ENCODE measurements at regions not wholly inside any gene's neighbourhood (a gene's known extent, or its start where the extent isn't known, plus 50 kb on each side); places are given as distances from the start of the nearest gene placed in this dataset.
A peak's percentile ranks its signal among the peaks of the same experiment; 100 is the strongest.
"Not testable (repeated sequence)": the region's sequence is repeated elsewhere in the genome, so short reads cannot be mapped to it uniquely, and the experiment has no call there.

DNA sequence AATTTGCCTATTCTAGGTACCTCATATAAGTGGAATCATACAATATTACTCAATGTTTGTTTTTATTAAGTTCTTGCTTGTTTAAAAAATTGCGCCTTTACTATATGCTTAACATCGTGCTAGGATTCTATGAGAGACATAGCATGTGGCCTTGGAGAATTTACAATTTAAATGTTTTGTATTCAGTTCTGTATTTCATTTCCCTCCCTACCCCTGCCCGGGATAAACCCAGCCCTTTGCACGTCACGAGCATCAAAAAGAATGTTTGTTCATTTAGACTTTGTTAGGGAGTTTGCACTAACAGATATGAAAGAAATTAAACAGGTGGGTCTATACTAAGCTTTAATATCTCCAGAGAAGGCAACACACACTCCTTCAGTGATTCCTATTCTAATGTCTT, 75.7 kb downstream of the C18orf54 start:
- no peak for DNase-seq (ENCODE audit: low spot score)

DNA sequence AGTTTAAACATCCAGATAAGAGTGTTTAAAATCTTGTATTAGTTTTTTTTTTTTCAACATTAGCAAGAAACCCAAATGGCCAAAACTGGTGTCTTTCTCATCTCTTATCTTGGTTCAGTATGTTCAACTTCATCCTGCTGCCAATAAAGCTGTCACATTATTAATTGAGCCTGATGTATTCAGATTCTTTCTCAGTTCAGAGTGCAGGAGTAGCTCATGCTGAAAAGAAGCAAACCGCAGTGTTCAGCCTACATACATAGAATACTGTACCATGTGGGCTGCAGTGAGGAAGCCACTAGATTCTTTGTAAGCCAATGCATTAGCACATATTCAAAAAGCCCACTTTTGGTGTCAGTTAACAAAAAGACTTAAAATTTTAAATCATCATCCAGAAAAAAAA, 76.2 kb downstream of the C18orf54 start:
- no peak for DNase-seq (ENCODE audit: low spot score)

DNA sequence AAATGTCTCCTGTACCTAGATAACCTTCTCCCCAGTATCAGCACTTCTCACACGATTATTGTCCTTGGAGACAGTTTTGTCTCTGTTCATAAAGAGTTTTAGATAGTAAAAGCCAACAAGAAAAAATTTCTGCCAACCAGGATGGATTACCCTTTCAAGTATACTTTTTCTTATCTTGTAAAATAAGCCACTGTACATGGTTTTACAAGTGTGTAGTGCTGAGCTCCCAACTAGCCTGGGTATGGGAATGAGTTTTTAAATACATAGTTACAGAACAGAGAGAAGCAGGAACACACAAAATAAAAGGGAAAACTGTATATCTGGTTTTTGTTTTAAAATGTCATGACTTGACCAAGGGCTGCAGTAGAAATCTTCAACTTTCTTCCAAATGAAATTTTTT, 76.7 kb downstream of the C18orf54 start:
- DNase-seq (ENCODE audit: low spot score): no peak

DNA sequence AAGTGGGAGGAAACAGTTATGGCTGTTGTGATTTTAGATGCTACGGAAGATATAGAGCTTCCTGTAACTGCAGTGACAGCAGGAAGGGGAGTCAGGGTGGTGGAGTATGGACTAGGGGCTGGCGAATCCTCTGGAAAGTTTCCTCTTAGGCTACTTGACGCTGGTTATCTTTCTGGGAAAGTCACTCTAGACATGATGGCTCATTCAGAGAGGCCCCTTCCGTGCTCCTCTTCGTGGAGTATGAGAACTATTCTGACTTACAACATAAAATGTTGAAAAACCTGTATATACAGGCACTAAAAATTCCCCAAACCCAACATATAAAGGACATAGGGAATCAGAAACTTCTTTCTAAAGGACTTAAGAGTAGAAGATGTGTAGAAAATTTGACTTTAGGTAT, 78.8 kb downstream of the C18orf54 start:
- no peak for DNase-seq (ENCODE audit: low spot score)

DNA sequence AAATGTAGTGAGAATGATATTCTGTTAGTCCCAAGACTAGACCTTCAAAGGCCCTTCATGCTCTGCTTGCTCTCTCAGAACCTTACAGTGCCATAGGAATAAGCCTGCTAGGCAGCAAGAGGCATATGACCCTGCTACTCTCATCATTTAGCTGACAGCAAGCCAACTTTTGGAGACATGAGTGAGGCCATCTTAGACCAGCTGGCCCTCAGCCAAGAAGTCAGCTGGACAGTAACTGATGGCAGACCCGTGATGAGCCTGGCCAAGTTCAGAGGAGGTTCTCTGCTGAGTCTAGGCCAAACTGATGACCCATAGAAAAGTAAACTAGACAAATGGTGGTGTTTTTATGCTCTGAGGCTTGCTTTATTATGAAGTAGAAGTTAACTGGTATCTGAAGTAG, 82.6 kb downstream of the C18orf54 start:
- no peak for DNase-seq (ENCODE audit: low spot score)

DNA sequence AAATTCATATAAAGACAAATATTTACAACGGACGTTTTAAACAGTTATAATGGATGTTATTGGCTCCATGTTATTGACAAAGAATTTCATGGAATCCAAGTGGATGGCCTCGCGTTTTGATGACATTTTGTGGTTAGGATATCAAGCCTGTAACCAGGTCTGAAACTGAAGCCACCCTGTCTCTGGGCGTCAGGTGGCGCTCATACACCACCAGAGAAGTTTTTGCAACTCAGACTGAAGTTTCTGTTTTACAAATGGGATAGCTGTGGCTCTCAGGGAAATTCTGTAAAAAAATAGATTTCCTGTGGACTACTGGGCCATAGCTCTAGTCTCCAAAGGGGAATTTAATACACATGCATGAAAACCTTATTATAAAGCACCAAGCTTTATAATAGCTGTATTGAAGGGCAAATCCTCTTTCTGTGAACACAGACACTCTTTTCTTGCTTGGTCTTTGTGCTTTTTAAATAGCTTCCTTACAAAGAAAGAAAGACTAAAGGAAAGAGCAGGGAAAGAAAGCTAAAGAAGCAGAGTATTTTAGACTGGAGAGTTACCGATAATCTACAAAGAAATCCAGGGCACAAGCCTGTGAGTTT, 86.7 kb downstream of the C18orf54 start:
- peak; percentile 87 for DNase-seq (ENCODE audit: low spot score)

DNA sequence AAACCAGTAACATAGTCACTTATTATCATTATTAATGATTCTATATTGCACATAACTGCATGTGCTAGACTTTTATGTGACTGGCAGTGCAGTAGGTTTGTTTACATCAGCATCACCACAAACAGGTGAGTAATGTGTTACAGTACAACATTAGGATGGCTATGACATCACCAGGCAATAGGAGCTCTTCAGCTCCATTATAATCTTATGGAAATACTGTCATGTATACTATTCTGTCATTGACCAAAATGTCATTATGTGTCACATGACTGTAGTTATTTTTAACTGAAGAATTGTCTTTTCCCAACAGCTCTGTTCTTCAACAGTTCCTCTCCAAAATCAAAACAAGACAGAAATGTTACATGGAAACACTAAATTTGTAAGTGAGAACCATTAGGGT, 96.3 kb downstream of the C18orf54 start:
- DNase-seq (ENCODE audit: low spot score): no peak

DNA sequence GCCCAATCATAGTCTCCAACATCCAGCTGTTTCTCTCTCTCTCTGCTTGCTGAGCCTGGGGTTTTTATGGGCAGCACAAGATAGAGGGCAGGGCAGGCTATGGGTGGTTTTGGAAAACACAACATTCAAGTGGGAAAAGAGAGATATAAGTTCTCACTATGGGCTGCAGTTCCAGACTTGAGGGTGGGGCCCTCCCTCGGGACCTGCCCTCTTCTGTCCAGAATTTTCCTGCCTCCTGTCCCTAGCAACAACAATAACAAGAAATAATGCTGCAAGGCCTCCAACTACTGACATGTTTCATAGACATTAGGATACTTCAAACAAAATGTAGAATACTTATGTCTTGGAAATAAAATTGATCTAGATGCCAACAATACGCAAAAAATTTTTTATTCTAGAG, 107.8 kb downstream of the C18orf54 start:
- DNase-seq (ENCODE audit: low spot score): no peak

DNA sequence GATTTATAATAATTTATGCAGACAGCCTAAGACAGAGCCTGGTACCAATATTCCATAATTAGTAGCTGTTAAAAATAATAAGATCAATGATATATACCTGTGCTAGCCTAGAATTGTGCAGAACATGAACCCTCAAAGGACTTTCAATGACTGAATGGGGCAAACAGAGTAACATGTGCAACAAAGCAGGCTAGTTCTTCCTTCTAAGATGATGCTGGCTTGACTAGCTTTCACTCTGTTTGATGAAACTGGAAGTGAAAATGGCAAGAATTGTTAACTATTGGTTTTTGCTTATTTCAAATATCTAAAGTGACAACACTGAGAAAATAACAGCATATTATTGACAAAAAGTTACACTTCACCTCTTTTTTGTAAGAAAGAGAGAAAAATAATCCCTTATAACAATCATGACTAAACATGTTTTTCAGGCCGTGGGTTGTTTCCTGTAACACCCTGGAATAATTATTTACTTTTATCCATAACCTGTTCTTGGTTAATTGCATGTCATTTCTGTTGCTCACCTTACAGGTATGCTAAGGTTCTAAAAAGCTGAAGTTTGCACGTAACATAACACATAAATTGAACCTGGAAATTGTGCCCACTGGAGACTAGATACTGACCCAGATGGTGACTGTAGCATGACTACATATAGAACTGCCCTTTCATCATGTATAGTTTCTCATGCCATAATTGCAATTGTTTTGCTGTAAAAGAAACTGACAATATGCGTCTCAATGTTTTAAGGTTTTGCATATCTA, 108.7 kb downstream of the C18orf54 start:
- no peak for DNase-seq (ENCODE audit: low spot score)

DNA sequence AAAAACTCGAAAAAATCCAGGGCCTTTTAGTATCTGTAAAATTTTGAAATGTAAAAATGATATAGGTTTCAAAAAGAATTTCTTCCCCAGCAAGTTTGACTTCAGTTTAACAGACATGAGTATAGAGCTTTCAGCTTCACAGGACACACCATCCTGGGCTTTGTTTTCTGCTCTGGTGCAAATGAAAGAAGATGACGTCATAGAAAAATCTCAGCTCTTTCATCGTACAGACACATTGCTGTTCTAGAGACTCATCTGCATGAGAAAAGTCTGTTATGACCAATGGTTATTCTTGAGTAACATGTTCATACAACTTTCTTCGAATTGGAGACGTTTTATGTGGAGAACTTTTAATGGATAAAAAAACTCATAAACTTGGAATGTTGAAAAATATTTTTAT, 111.7 kb upstream of the DYNAP start:
- DNase-seq (ENCODE audit: low spot score): no peak

DNA sequence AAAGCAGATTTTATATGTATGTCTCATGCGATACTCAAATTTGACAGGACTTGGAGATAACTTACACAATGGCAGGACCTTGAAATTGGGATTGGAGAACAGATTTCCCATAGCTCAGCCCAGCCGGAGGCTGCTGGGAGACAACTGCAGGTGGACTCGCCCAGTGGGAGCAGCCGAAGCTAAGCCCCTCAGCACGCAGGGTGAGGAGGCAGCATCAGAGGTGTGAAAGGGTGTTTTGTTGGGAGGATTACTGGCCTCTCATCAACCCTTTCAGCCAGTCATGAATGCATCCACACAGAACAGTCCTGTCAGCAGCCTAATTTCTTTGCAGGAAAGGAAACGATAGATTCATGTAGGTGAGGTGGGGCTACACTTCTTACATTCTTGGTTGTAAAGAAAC, 110.4 kb upstream of the DYNAP start:
- no peak for DNase-seq (ENCODE audit: low spot score)

DNA sequence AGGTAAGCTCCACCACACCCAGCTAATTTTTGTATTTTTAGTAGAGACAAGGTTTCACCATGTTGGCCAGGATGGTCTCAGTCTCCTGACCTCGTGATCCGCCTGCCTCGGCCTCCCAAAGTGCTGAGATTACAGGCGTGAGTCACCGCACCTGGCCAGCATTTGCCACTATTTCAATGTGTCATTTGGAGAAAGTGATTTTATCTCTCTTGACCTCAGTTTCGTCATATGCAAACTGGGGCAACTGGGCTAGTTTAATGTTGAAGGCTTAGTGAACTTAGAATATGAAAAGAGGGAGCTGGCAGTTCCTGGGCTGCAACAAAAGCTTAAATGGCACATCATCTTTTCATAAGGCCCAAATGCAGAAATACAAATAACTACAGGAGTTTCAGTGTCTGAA, 88.6 kb upstream of the DYNAP start:
- not testable (repeated sequence) for DNase-seq (ENCODE audit: low spot score)

DNA sequence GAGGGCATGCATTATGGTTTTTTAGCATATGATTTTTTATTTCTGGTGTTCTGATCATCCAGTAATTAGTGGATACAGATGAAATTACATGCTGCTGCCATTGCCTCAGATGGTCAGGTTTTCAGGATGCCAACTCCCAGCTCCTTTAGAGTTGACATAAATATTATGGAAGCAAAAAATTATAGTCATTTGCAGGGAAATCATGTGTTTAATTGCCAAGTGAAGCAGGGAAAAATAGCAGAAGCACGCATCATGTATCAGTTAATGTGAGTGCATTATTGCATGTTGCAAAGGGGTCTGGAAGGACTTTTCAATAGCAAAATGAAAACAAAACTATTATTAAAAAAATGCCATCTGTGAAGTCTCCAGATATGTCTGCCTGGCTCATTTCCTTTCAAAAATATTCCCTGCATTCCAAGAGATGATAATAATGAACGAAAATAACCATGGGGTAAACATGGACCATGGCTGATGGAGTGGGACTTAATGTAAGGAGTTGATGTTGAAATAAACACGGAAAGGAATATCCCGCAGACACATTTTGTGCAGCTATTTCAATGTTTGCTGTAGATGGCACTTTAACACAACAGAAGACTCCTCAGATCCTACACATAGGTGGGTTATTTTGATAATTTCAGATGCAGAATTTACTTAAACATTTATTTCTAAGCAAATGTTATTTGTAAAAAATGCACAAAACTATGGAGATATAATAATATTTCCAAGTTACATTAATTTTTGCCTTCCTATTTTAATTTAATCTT, 87.7 kb upstream of the DYNAP start:
- DNase-seq (ENCODE audit: low spot score): no peak

DNA sequence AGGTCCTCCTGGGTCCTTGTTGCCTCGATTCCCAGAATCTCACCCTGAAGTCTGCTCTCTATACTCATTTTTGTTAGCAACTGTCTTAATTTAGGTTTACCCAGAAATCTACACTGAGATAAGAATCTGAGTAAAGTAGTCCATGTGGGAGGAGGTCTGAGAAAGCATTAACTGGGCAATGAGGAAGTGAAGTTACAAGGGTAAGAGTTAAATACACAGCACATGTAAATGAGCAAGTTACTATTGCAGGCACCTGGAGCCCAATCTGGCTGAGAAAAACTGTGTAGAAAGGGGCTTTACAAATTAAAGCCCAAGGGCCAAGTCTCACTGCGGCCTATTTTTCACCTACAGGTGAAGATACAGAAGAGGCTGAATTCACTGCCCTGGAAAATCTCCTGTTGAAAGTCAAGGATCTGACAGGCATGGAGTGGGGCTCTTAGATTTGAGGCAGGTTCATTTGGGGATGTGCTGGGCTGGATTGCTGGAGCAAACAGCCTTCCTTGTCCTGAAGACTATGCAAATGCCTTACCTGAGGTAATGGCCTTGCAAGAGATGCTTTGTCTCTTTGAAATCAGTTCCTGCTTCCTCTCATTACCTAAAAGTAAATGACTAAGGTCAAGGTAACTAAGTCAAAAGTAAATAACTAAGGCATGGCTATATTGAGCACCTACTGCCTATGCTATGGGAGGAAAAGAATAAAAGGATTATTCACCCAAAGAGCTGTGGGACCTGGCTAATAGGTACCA, 84.4 kb upstream of the DYNAP start:
- DNase-seq (ENCODE audit: low spot score): peak; percentile 58

DNA sequence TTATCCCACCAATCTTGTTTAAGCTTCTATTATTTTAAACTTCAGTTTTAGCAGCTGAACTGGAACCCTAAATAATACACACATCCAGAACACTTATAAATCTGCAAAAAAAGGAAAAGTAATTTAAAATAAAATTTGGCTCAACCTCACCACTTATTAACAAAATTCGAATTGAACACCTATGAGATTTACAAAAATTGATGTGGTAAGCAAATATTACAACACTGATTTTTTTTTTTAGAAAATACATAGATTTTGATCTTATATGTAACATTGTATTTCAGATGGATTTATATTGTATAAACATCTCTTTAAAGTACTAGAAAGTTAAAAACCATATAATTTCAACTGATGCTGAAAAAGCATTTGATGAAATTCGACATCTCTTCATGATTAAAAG, 81.3 kb upstream of the DYNAP start:
- no peak for DNase-seq (ENCODE audit: low spot score)

DNA sequence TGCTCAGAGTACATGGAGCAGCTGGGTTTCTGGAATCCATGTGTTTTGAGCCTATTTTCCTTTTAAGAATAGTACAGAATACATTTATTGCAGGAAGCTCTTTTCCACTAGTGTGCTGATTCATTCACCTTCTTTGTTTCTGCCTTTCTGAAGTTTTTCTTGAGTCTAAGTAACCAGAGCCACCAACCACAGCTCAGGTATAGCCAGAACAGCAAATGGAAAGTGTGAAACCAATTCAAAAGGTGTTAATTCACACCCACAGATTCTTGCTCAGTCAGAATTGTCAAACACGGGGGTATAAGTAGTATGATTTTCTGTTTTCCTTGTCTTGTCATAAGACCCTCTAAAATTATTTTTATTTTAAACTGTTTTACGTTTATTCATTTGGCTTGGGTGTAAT, 75.9 kb upstream of the DYNAP start:
- DNase-seq (ENCODE audit: low spot score): no peak

DNA sequence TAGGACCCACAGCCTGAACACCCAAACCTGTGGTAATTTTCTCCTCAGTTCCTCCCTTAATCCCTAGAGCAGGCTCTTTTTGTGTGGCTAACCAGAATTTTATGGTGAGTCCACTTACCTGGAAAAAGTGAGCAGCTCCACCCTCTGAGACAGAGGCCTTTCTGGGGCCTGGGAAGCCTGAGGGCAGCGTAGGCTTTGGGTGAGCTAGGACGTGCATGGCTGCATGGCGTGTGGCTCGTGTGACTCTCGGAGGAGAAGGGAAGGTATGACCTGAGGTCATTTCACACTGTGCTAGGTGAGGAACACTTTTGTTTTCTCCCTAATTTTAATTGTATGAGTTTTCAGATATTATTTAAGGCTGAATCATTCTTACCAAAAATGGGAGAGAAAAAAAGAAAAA, 73.5 kb upstream of the DYNAP start:
- DNase-seq (ENCODE audit: low spot score): no peak

DNA sequence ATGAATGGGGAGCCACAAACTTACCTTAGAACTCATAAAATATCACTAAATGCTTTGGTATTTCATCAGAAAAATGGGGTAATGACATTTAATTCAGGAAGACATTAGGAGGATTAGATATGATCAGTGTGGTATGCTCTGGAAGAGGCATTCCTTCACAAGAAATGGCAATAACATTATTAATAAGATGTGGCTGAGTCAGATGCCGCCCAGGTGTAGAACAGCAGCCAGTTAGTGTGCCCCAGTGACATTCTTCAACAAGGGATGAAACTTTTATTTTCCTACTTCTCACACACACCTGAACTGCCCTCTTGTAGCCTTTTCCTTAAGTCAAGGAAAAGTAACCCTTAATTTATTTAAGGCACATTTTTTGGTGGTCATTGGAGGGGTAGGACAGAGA, 69.2 kb upstream of the DYNAP start:
- DNase-seq (ENCODE audit: low spot score): no peak

DNA sequence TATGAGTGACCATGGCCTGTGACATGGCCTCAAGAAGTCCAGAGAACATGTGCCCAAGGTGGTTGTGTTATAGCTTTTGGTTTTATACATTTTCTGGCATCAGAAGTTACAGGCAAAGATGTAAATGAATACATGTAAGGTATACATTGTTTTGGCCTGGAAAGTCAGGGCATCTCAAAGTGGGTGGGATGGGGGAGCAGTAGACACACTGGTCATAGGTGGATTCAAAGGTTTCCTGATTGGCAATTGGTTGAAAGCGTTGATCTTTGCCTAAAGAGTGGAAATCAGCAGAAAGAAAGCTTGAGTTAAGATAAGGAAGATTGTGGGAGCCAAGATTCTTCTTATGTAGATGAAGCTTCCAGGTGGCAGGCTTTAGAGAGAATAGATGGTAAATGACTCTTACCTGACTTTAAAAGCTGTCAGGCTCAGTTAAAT, 62.1 kb upstream of the DYNAP start:
- DNase-seq (ENCODE audit: low spot score): no peak

DNA sequence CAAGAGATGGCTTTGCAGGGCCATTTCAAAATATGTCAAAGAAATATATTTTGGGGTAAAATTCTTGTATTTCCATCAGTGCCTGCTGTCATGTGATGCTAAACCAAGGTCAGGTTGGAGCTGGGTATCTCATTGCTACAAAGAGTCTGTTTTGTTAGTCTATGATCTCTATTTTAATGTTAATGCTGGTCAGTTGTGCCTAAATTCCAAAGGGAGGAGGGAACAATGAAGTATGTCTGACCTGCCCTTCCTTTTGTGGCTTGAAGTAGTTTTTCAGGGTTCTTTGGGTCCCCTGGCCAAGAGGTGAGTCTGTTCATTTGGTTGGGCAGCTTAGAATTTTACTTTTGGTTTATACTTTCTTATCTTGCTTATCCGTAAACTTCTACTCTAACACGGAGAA, 61.6 kb upstream of the DYNAP start:
- no peak for DNase-seq (ENCODE audit: low spot score)

DNA sequence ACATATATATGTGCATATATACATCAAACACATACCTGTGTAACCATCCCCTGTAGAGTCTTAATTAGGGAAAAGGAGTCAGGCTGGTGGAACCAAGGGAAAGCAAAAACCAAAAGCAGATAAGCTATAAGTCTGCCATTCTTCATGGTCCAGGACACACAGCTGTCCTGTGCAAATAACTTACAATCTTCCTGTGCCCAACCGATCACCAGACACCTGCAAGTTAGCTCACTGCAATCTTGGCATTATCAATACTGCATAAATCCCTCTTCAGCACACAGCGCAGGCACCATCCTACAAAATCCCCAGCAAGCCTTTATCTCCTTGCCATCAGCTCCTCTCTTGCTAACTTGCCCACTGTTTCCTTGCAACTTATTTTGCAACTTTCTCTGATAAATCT, 60.8 kb upstream of the DYNAP start:
- peak; percentile 79 for DNase-seq (ENCODE audit: low spot score)

DNA sequence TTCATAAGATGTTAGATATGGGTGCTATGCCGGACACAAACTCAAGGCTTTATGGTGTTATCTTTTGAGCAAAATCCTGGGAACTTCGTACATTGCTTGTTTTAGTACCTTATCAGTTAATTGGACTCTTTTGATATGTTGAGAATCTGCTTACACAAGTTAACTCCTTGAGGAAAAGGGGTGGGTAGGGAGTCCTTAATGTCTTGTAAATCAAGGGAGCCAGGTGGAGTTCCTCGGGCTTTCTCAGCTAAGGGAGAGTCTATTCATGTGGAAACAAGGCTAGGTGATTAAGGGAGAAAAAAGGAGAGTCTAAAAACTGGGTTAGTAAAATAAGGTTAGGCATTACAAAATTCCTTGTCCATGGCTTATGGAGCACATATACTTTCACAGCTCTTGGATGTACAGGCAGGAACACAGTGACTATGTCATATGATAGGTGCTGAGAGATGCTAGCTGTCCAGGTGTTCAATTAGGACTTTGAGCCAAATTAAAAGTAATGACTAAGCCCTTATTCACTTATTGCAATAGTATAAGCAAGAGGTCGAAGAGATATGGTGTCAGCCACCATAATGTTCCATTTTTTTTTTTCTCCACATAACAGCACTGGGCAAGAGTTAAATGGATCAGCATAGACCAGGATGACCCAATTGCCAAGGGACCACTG, 59.5 kb upstream of the DYNAP start:
- DNase-seq (ENCODE audit: low spot score): peak; percentile 56

Measured in NAMALWA (cell line).